RWPE2 (cell line): ENCODE measurements at regions not wholly inside any gene's neighbourhood (a gene's known extent, or its start where the extent isn't known, plus 50 kb on each side); places are given as distances from the start of the nearest gene placed in this dataset.

Experiments
- ATAC-seq: fragments of 200-7000 bp; cut with Tn5 transposase; 3 replicates; pipeline ENCODE4 v1.9.1; 2021; ENCODE audit warnings: low read depth
- DNase-seq: peaks from one replicate; pipeline ENCODE4 v3.0.0-alpha.2; 2020; ENCODE audit warnings: low spot score
- H3K27ac ChIP-seq: fragments of 450-650 bp; 2 replicates; pipeline ENCODE4 v1.5.1; 2017; ENCODE audit warnings: mild to moderate bottlenecking; ENCODE audit not compliant: poor library complexity, severe bottlenecking
- H3K27me3 ChIP-seq: fragments of 250-450 bp; sonication (Bioruptor Pico); 2 replicates; pipeline ENCODE4 v1.5.1; 2021; ENCODE audit warnings: mild to moderate bottlenecking, moderate library complexity; ENCODE audit not compliant: insufficient read depth, poor library complexity, severe bottlenecking
- H3K36me3 ChIP-seq: fragments of 250-450 bp; sonication (Bioruptor Pico); 2 replicates; pipeline ENCODE4 v1.5.1; 2020; ENCODE audit warnings: low read depth, mild to moderate bottlenecking, moderate library complexity
- H3K4me1 ChIP-seq: fragments of 250-450 bp; sonication (Bioruptor Pico); 2 replicates; pipeline ENCODE4 v1.5.1; 2021; ENCODE audit warnings: mild to moderate bottlenecking, moderate library complexity; ENCODE audit not compliant: insufficient read depth, poor library complexity, severe bottlenecking
- H3K4me3 ChIP-seq: fragments of 250-450 bp; sonication (Bioruptor Pico); 2 replicates; pipeline ENCODE4 v1.5.1; 2021; ENCODE audit warnings: mild to moderate bottlenecking, moderate library complexity; ENCODE audit not compliant: severe bottlenecking
- H3K9me3 ChIP-seq: fragments of 250-450 bp; sonication (Bioruptor Pico); 2 replicates; pipeline ENCODE4 v1.5.1; 2021; ENCODE audit warnings: mild to moderate bottlenecking, moderate library complexity; ENCODE audit not compliant: severe bottlenecking
- CTCF ChIP-seq: fragments of 450-650 bp; IDR thresholded peaks from one replicate; pipeline ENCODE4 v1.5.1; 2017; ENCODE audit warnings: mild to moderate bottlenecking, moderate library complexity; ENCODE audit not compliant: poor library complexity, severe bottlenecking

DNA sequence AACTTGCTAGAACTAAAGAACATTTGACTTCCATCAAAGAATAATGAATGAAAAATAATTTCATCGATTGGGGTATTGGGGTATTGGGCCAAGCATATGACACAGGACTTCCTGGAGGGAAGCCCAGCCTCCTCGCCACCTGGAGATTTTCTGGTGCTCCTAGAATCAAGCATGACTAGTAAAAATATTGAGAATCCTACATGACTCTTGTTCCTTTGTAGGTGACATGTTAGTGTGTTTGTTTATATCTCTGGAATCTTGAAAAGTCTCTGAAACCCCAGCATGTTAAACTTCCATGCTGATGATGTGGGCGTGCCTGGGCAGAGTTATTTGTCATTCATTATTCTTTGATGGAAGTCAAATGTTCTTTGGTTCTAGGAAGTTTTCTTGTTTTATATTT, 90.1 kb upstream of the EPHB3 start:
- Histone ChIP-seq H3K4me1 (peaks cover 8% of the 10 kb centered on the region), H3K4me3 (no peak overlapping the region), H3K9me3 (no peaks in the 10 kb centered on the region), H3K27me3 (no peaks in the 10 kb centered on the region), H3K27ac (no peak overlapping the region), H3K36me3 (no peaks in the 10 kb centered on the region)
- TF ChIP-seq CTCF = no peak
- DNase-seq (no peak), ATAC-seq (no peak)

DNA sequence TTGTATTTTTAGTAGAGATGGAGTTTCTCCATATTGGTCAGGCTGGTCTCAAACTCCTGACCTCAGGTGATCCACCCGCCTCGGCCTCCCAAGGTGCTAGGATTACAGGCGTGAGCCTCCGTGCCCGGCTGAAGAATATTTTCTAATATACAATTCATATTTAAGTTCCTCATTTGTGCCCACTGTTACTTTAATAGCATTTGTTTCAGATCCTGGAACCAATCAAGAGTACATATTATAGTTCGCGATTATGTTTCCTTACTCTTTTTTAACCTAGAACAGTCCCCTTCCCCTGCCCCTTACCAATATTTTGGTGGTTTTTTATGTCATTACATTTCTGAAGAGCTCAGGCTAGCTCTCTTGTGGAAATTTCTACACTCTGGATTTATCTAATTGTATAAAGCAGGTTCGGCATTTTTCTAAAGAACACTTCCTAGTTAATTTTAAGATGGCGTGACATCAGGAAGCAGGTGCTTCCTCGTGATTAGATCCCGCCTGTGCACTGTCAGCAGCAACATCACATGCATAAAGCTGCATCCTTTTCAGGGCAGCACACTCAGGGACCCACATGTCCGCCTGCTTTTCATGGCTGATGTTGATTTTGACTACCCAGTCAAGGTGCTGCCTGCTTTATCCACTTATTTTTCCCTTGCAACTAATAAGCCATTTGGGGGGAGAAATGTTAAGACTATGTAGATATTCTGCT, 88.7 kb upstream of the EPHB3 start:
- Histone ChIP-seq H3K27ac (no peak overlapping the region), H3K27me3 (no peaks in the 10 kb centered on the region), H3K4me3 (no peak overlapping the region), H3K4me1 (peaks cover 8% of the 10 kb centered on the region), H3K9me3 (no peaks in the 10 kb centered on the region), H3K36me3 (no peaks in the 10 kb centered on the region)
- DNase-seq = no peak
- no peak for TF ChIP-seq CTCF
- no peak for ATAC-seq

- no peak for ATAC-seq
- Histone ChIP-seq H3K4me3 (no peak overlapping the region), H3K9me3 (no peaks in the 10 kb centered on the region), H3K4me1 (peaks cover 8% of the 10 kb centered on the region), H3K27me3 (no peaks in the 10 kb centered on the region), H3K36me3 (no peaks in the 10 kb centered on the region), H3K27ac (no peak overlapping the region)
- TF ChIP-seq CTCF = no peak
- no peak for DNase-seq
Observed at GRCh38 chr3:184474897-184475296, 86.7 kb upstream of the EPHB3 start.

- Histone ChIP-seq H3K9me3 (no peaks in the 10 kb centered on the region), H3K27ac (no peak overlapping the region), H3K4me3 (no peak overlapping the region), H3K4me1 (no peaks in the 10 kb centered on the region), H3K36me3 (no peaks in the 10 kb centered on the region), H3K27me3 (no peaks in the 10 kb centered on the region)
- TF ChIP-seq CTCF = no peak
- ATAC-seq (no peak), DNase-seq (no peak)
Observed at GRCh38 chr3:184477940-184478339, 83.6 kb upstream of the EPHB3 start.

DNA sequence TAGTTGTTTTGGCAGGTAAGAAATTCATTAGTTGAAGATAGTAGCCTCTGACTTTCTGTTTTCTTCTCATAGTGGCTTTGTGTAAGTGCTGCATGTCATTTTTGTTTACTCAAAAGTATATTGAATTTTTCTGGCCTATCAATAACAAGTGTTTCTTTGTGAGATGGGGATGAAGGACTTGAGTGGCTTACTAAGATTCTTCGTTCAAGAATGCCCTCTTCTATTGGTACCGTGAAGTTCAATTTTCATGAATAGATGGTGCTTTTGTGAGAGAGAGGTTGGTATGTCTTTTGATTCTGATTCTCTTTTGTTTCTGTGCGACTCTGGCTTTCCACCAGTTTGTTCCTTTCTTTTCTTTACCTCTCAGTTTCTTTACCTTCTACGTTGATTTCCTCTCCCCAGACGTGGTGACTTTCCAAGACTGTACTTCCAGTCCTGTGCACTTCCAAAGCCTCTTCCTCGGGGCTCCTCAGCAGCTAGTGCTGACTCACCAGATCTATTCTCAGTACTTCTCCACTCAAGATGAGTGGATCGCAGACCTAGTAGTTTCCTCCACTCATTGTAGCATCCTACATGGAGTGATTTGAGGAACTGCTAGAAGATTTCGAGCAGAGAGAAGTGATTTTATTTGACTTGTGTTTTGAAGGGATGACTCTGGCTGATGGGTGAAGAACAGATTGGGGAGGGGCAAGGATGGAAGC, 82.0 kb upstream of the EPHB3 start:
- no peak overlapping the region for H3K27ac ChIP-seq
- H3K4me3 ChIP-seq = no peak overlapping the region
- no peaks in the 10 kb centered on the region for H3K27me3 ChIP-seq
- H3K36me3 ChIP-seq = no peaks in the 10 kb centered on the region
- no peaks in the 10 kb centered on the region for H3K9me3 ChIP-seq
- TF ChIP-seq CTCF = no peak
- ATAC-seq (no peak), DNase-seq (no peak)
- H3K4me1 ChIP-seq = no peaks in the 10 kb centered on the region
